Nephron progenitor cell (in vitro differentiated cells): ENCODE measurements at regions not wholly inside any gene's neighbourhood (a gene's known extent, or its start where the extent isn't known, plus 50 kb on each side); places are given as distances from the start of the nearest gene placed in this dataset.

Experiments
- DNase-seq: peaks from one replicate; pipeline ENCODE4 v3.0.0; 2021
- H3K27ac Mint-ChIP-seq: 2 replicates; pipeline ENCODE4 v1.8.0; 2021; ENCODE audit warnings: mild to moderate bottlenecking, moderate library complexity, mixed read lengths
- H3K27me3 Mint-ChIP-seq: 2 replicates; pipeline ENCODE4 v1.8.0; 2021; ENCODE audit warnings: mild to moderate bottlenecking, low read depth, mixed read lengths; ENCODE audit not compliant: poor library complexity
- H3K36me3 Mint-ChIP-seq: 2 replicates; pipeline ENCODE4 v1.8.0; 2021; ENCODE audit warnings: low read depth, mixed read lengths
- H3K4me1 Mint-ChIP-seq: 2 replicates; pipeline ENCODE4 v1.8.0; 2021; ENCODE audit warnings: mixed read lengths
- H3K4me3 Mint-ChIP-seq: 2 replicates; pipeline ENCODE4 v1.8.0; 2021; ENCODE audit warnings: mild to moderate bottlenecking, moderate library complexity, mixed read lengths
- H3K9me3 Mint-ChIP-seq: 2 replicates; pipeline ENCODE4 v1.8.0; 2021; ENCODE audit warnings: mild to moderate bottlenecking, moderate library complexity, mixed read lengths
- CTCF ChIP-seq: fragments of 200-600 bp; sonication (generic); IDR thresholded peaks from 2 replicates; pipeline ENCODE4 v1.5.0; 2021; ENCODE audit warnings: antibody characterized with exemption

GRCh38 chr9:14987858-14988257, 77.6 kb upstream of the FREM1 start:
- H3K4me3 Mint-ChIP-seq, result no peak overlapping the region
- peaks cover 19% of the 10 kb centered on the region for H3K9me3 Mint-ChIP-seq
- H3K36me3 Mint-ChIP-seq, result peaks cover 25% of the 10 kb centered on the region

GRCh38 chr9:14985419-14985818, 75.2 kb upstream of the FREM1 start:
- DNase-seq, result no peak
- H3K9me3 Mint-ChIP-seq, result peaks cover 12% of the 10 kb centered on the region
- peaks cover 5% of the 10 kb centered on the region for H3K4me1 Mint-ChIP-seq
- TF ChIP-seq CTCF, result no peak
- H3K36me3 Mint-ChIP-seq, result peaks cover 39% of the 10 kb centered on the region
- H3K4me3 Mint-ChIP-seq, result no peak overlapping the region
- no peak overlapping the region for H3K27ac Mint-ChIP-seq
- H3K27me3 Mint-ChIP-seq, result peaks cover 3% of the 10 kb centered on the region

More at GRCh38 chr9:14987858-14988257, 77.6 kb upstream of the FREM1 start:
- peaks cover 7% of the 10 kb centered on the region for H3K4me1 Mint-ChIP-seq
- no peak for DNase-seq
- H3K27me3 Mint-ChIP-seq, result peaks cover 7% of the 10 kb centered on the region
- TF ChIP-seq CTCF, result no peak
- H3K27ac Mint-ChIP-seq, result no peak overlapping the region

GRCh38 chr9:14983599-14983998, 73.4 kb upstream of the FREM1 start:
- DNase-seq, result no peak
- no peak overlapping the region for H3K27ac Mint-ChIP-seq
- no peak overlapping the region for H3K4me3 Mint-ChIP-seq
- H3K27me3 Mint-ChIP-seq, result peaks cover 3% of the 10 kb centered on the region
- H3K4me1 Mint-ChIP-seq, result peaks cover 5% of the 10 kb centered on the region
- H3K9me3 Mint-ChIP-seq, result peaks cover 8% of the 10 kb centered on the region
- H3K36me3 Mint-ChIP-seq, result peaks cover 42% of the 10 kb centered on the region
- no peak for TF ChIP-seq CTCF

- H3K4me3 Mint-ChIP-seq, result no peak overlapping the region
- peaks cover 8% of the 10 kb centered on the region for H3K9me3 Mint-ChIP-seq
- peaks cover 8% of the 10 kb centered on the region for H3K27me3 Mint-ChIP-seq
- peaks cover 49% of the 10 kb centered on the region for H3K36me3 Mint-ChIP-seq
- no peak overlapping the region for H3K27ac Mint-ChIP-seq
- H3K4me1 Mint-ChIP-seq, result peaks cover 5% of the 10 kb centered on the region
- DNase-seq, result no peak
- TF ChIP-seq CTCF, result no peak
Measured at GRCh38 chr9:14981291-14981950, 71.2 kb upstream of the FREM1 start.

GRCh38 chr9:14978022-14979000, 68.1 kb upstream of the FREM1 start:
- Mint-ChIP-seq H3K9me3 (peaks cover 11% of the 10 kb centered on the region), H3K36me3 (peaks cover 48% of the 10 kb centered on the region), H3K4me1 (peaks cover 5% of the 10 kb centered on the region), H3K27ac (no peak overlapping the region), H3K27me3 (peaks cover 10% of the 10 kb centered on the region), H3K4me3 (no peak overlapping the region)
- DNase-seq, result no peak
- no peak for TF ChIP-seq CTCF
